HG03469 (cell line): ENCODE measurements at regions not wholly inside any gene's neighbourhood (a gene's known extent, or its start where the extent isn't known, plus 50 kb on each side); places are given as distances from the start of the nearest gene placed in this dataset.

Experiments
- ATAC-seq: cut with Tn5 transposase; IDR thresholded peaks from one replicate; pipeline ENCODE4 v1.9.1; 2021; ENCODE audit warnings: mild to moderate bottlenecking, moderate library complexity, moderate number of reproducible peaks; ENCODE audit not compliant: unreplicated experiment

DNA sequence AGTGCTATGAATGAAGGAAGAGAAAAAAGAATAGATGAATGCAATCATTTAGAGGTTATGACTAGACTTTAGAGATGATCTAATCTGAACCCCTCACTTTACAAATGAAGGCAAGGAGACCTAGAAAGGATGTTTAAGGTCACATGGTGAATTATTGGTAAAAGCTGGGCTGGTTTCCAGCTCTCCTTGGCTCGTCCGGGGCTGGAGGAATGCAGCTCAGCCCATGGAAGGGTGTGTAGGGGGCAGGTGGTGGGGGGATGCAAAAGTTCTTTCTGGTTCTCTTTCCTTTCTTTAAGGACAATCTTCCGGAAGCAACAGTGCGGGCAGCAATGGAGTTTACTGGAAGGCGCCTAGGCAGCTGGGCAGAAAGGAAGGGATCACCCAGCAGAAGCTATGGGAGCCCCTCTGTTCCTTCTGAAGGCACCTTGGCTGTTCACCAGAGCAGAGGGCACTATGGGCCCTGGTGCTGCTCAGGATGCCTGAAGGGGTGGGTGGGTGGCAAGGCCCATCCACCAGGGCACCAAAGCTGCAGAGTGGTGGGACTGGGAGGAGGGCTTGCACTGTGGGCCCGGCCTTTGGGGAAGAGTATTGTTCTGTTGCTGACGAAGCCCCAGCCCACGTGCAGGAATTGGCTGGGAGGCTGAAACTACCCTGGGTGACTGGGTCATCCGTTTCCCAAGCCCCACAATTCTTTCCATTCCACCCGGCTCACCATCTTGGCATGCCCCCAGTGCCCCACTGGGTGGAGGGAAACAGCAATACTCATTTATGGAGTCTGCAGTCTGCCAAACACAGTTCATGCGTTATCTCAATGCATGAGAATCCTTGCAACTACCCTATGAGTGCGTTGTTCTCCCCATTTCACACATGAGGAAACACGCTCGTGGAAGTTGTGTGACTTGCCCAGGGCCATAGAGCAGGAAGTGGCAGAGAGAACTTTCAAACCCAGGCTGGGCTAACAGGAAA is 78.2 kb downstream of the IRF2BPL start:
- ATAC-seq, result no peak

- no peak for ATAC-seq
These were observed 79.5 kb downstream of the IRF2BPL start for GRCh38 chr14:76948976-76949375.

GRCh38 chr14:76948213-76948947 is 80.1 kb downstream of the IRF2BPL start:
- no peak for ATAC-seq

- no peak for ATAC-seq
These were observed 80.7 kb downstream of the IRF2BPL start for GRCh38 chr14:76947838-76948184.

GRCh38 chr14:76947078-76947837 is 81.2 kb downstream of the IRF2BPL start:
- ATAC-seq, result peak; percentile 53

DNA sequence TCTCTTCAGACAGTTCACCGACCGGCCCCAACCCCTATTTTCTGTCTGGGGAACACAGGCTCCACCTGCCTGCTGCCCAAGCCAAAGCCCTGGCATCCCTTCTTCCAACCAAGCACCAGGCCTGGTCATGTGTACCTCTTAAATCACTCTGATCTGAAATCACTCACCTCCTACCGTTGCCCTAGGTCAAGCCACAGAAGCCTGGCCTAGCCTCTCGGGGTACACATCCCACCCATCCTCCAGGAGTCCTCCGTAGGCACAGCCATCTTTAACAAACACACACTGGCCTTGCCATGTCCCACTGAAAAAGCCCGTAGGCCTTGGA is 81.8 kb downstream of the IRF2BPL start:
- ATAC-seq, result no peak

GRCh38 chr14:76943072-76943471 is 85.4 kb downstream of the IRF2BPL start:
- ATAC-seq, result no peak

DNA sequence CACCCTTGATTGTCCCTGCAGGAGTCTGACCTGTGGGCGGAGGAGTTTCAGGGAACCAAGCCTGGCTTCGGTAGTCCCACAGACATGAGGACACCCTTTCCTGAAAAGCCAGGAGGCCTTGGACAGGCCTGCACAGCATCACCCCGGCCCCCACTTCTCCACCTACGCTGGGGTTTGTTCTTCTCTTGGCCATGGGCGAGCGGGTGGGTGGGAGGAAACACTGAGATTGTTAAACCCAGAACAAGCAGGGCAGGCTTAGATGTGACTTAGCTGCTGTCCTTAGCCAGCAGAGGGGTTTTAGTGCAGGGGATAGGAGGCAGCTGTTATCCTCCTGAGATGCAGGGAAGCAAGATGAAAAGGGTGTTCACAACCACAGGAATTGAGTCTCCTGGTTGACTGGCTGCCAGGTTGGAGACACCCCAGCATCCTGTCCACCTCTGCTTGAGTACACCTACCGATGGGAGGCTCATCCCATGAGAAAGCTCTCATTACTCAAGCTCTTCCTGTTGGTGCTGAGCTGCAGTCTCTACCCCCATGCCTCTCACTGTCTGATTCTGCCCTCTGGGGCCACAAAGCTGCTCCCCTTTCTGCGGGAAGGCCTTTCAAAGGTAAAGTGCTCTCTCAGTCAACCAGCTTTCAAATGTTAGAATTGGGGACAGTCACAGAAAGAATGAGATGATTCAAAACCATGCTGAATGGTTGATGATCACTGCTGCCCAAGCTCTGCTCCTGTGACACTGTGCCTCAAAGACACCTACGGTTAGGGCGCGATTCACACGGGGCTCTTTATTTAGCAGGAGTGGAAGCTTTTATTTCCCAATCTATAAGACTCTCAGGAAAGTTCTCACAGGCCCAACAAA is 86.3 kb downstream of the IRF2BPL start:
- no peak for ATAC-seq

- no peak for ATAC-seq
These were observed 87.0 kb downstream of the IRF2BPL start for GRCh38 chr14:76941544-76941943.

DNA sequence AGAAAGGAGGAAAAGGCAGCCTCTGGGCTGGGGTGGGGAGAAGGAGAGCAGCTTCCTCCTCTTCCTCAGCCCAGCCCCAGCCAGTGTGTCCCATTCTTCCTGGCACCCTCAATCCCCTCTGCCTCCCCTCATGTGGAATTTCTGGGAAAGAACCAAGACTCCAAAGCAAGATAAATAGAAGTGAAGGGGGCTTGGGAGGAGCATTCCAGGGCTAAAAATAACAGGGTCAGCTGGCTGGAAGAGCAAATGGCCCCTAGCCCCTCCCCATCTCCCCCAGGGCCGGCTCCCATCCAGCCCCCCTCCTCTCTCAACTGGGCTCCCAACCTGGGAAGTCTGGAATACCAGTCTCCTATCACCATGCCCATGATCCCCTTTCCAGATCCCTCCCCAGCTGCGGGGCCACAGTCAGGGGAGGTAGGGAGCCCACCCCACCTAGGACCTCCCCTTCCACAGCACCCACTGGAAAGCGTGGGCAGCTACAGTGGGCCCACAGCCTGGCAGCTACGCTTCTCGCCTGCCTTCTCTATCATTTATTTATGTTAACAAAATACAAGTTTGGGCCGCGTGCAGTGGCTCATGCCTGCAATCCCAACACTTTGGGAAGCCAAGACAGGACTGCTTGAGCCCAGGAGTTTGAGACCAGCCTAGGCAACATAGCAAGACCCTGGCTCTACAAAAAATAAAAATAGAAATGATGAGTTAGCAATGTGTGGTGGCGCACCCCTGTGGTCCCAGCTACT is 88.3 kb downstream of the IRF2BPL start:
- no peak for ATAC-seq

DNA sequence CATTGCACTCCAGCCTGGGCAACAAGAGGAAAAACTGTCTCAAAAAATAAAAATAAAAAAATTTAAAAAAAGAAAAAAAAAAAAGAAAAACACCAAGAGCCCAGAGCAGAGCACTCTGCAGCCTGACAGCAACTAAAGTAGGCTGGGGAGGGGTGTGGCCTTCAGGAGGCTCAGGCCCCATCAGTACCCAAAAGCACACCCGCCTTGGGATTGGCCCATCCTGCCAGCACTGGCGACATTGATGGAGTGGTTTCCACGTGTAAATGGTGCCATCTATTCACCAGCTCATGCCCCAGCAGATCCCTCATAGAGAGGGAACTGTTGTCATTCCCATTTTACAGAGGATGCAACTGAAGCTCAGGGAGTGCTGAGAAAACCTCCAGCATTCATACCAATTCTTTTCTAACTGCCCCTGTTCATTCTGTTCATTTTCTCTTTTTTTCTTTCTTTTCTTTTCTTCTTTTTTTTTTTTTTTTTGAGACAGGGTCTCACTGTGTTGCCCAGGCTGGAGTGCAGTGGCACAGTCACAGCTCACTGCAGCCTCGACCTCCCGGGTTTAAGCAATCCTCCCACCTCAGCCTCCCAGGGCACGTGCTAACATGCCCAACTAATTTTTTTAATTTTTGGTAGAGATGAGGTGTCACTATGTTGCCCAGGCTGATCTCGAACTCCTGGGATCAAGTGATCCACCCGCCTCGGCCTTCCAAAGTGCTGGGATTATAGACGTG is 89.3 kb downstream of the IRF2BPL start:
- ATAC-seq, result no peak

DNA sequence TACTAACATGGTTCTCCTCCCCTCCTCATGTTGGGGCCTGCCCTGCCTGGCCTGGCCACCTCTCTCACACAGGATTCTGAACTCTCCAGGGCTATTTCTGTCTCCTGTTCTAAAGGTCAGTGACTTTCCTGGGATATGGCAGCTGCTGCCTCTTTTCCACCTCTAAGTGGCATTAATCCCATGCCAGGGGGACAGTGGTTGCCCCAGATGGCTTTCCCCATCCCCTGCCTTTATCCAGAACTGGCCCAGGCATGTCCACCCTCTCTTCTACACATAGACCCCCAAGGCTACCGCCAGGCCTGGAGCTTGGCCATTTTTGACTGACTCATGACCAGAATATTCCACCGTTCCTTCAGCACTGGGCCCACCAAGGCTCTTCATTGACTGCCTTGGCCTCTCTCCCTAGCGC is 90.4 kb downstream of the IRF2BPL start:
- no peak for ATAC-seq

DNA sequence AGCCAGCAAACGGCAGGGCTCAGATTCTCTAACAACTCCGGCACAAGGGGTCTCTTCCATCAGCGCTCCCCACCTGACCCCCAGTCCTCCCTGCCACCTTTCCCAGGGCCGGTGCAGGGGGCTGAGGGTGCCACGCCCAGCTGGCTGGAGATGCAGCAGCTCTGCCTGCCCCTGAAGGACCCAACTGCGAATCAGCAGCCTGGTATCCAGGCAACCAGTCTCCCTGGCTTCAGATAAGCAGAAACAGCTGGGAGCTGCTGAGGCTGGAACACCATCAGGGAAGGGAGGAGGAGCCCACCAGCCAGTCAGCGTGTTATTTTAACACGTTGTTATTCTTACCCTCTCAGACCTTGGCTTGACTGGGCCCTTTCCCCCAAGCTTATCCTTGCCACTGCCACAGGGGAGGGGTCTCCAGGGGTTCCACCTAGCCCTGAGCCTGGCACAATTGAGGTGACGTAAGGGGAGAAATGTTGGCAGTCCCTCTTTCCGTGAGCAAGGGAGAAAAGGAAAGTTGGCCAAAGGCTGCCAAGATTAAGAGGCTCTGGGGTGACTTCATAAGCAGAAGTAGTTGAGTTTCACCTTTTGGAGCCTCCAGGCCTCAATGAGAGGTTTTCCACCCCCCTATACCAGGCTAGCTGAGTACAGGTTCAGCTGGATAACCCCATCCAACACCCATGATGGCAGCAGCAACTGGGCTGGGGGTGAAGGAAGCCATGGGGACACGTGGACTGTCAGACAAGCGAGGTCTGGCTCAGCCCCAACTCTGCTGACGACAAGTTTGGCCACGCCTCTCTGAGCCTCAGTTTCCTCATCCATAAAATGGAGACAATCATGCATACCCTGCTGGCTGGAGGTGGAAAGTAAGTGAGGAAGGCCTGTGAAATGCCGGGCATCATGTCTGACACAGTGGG is 91.1 kb downstream of the IRF2BPL start:
- ATAC-seq, result no peak

DNA sequence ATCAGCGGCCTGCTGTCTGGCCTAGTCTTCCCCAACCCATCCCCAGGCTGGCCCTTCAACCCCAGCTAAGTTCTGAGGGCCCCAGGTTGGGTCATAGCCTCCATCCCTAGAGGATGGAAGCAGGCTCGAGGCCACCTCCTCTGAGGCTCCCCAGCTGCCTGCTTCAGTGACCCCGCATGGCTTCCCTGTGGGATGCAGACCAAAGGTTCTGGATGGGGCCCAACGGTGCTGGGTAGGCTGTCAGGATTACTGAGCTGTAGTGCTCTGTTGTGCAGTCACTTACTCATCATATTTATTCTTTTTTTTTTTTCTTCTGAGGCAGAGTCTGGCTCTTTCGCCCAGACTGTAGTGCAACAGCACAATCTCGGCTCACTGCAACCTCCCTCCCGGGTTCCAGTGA is 92.0 kb downstream of the IRF2BPL start:
- ATAC-seq, result no peak

- no peak for ATAC-seq
These were observed 95.0 kb downstream of the IRF2BPL start for GRCh38 chr14:76933515-76933914.

DNA sequence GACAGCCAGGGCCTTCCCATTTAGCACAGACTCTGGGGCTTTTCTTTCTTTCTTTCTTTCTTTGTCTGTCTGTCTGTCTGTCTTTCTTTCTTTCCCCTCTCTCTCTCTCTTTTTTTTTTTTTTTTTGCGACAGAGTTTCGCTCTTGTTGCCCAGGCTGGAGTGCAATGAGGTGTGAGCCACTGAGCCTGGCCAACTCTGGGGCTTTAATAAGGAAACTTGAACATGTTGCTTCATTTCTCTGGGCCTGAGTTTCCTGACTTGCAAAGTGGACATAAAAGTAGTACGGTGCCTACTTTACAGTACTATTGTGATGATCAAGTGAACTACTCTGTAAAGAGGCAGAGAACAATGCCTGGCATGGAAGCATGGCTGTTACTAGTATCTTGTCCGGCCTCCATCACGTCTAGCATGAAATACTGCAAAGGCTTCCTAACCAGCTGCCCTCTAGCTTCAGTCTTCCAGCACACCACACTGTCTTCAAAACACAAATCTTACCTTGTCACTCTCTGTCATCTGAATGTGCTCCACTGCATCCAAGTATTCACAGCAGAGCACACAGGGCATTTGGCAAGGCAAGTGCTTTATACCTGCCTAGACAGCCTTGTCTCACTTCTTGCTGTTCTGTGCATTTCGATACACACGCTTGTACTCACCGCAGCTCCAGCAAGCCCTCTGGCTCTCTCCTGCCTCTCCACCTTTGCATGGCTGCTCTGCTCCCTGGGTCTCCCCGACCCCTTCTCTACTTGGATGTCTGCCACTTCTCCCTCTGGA is 96.7 kb downstream of the IRF2BPL start:
- no peak for ATAC-seq

GRCh38 chr14:76930549-76930948 is 98.0 kb downstream of the IRF2BPL start:
- ATAC-seq, result no peak
